GM12878 (cell line): ENCODE measurements at regions not wholly inside any gene's neighbourhood (a gene's known extent, or its start where the extent isn't known, plus 50 kb on each side); places are given as distances from the start of the nearest gene placed in this dataset.
A peak's percentile ranks its signal among the peaks of the same experiment; 100 is the strongest.

Experiments used
- ATAC-seq: fragments of 200-7000 bp; cut with Tn5 transposase; 3 replicates; pipeline ENCODE4 v1.9.1; 2020; ENCODE audit warnings: mild to moderate bottlenecking, moderate library complexity
- BruUV-seq: library from RNA; stranded (reverse); fragments of 400-500 nt; replicated peaks from 2 replicates; lab custom pipeline; 2021; lab: Mats Ljungman, UMichigan
- CTCF ChIA-PET: fragments of 300-600 bp; sonication (Branson Sonifier 250); formaldehyde crosslinking; extraction: SDS; loops from one replicate; lab custom pipeline; 2021; ENCODE audit warnings: inconsistent platforms; lab: Yijun Ruan, JAX
- POLR2A ChIA-PET: fragments of 350-600 bp; formaldehyde crosslinking; extraction: SDS; loops from one replicate; lab custom pipeline; 2021; ENCODE audit warnings: inconsistent platforms; lab: Charles Lee
- RAD21 ChIA-PET: fragments of 300-600 bp; sonication (Branson Sonifier 250); formaldehyde crosslinking; loops from one replicate; lab custom pipeline; 2023; ENCODE audit warnings: antibody characterized with exemption; ENCODE audit not compliant: unreplicated experiment; lab: Charles Lee
- SMC1A ChIA-PET: fragments of 300-600 bp; sonication (Branson Sonifier 250); formaldehyde crosslinking; loops from one replicate; lab custom pipeline; 2023; ENCODE audit not compliant: unreplicated experiment, uncharacterized antibody; lab: Charles Lee
- DNase-seq: peaks from one replicate; pipeline ENCODE4 v3.0.0-alpha.2; 2011; ENCODE audit warnings: low read depth, low spot score
- FAIRE-seq: peaks from 3 replicates; lab custom pipeline; 2011; peaks lifted over from hg19 to GRCh38; lab: Jason Lieb, UNC
- H2AFZ ChIP-seq: 2 replicates; pipeline ENCODE4 v1.6.0; 2011; ENCODE audit warnings: low read depth, low read length, control low read depth; ENCODE audit not compliant: control insufficient read depth
- H3K27ac ChIP-seq: 2 replicates; pipeline ENCODE4 v1.5.1; 2011; ENCODE audit warnings: control low read depth; ENCODE audit not compliant: control insufficient read depth, insufficient read depth
- H3K27me3 ChIP-seq, 2 experiments: replicated peaks in 1 of 2; 2 replicates each; pipeline versions ENCODE4 v1.6.0 to v1.6.1; 2011; ENCODE audit warnings: low read length in 1 of 2; ENCODE audit not compliant: control insufficient read depth in 2 of 2, insufficient read depth in 2 of 2
- H3K36me3 ChIP-seq, 2 experiments: 2 replicates each; pipeline ENCODE4 v1.5.1; 2011; ENCODE audit warnings: low read length in 1 of 2; ENCODE audit not compliant: control insufficient read depth in 2 of 2, insufficient read depth in 2 of 2
- H3K4me1 ChIP-seq: 2 replicates; pipeline ENCODE4 v1.6.1; 2011; ENCODE audit warnings: mild to moderate bottlenecking, low read length, moderate library complexity, mixed read lengths; ENCODE audit not compliant: control insufficient read depth, insufficient read depth
- H3K4me2 ChIP-seq: 2 replicates; pipeline ENCODE4 v1.6.0; 2011; ENCODE audit warnings: control low read depth; ENCODE audit not compliant: control insufficient read depth, insufficient read depth
- H3K4me3 ChIP-seq: fragments of 200-600 bp; sonication (generic); 2 replicates; pipeline ENCODE4 v1.5.1; 2016
- H3K79me2 ChIP-seq: 2 replicates; pipeline ENCODE4 v1.6.0; 2011; ENCODE audit warnings: low read length; ENCODE audit not compliant: control insufficient read depth, insufficient read depth
- H3K9ac ChIP-seq: 2 replicates; pipeline ENCODE4 v1.8.0; 2011; ENCODE audit warnings: low read length, control low read depth, mixed read lengths; ENCODE audit not compliant: control insufficient read depth, insufficient read depth
- H3K9me3 ChIP-seq: replicated peaks from 3 replicates; pipeline ENCODE4 v1.5.1; 2011; ENCODE audit warnings: mild to moderate bottlenecking, low read length; ENCODE audit not compliant: control insufficient read depth, insufficient read depth
- H4K20me1 ChIP-seq: 2 replicates; pipeline ENCODE4 v1.6.0; 2011; ENCODE audit not compliant: control insufficient read depth, insufficient read depth
- BCL11A ChIP-seq: IDR thresholded peaks from 2 replicates; pipeline ENCODE4 v1.6.1; 2011; ENCODE audit warnings: low read depth, low read length
- JUNB ChIP-seq: IDR thresholded peaks from 2 replicates; pipeline ENCODE4 v1.6.1; 2016; ENCODE audit warnings: antibody characterized with exemption, mild to moderate bottlenecking
- MEF2A ChIP-seq: IDR thresholded peaks from 2 replicates; pipeline ENCODE4 v1.6.1; 2011; ENCODE audit warnings: low read depth, mild to moderate bottlenecking, low read length, moderate library complexity; ENCODE audit not compliant: insufficient read depth
- RFX5 ChIP-seq: IDR thresholded peaks from 2 replicates; pipeline ENCODE4 v1.6.1; 2011; ENCODE audit warnings: low read depth, low read length, improper control_type of control experiment
- RUNX3 ChIP-seq: IDR thresholded peaks from 2 replicates; pipeline ENCODE4 v1.6.1; 2012; ENCODE audit warnings: low read length, inconsistent platforms
- WGBS: methylation state at CpG from one replicate; pipeline ENCODE4 v1.1.6; 2016; ENCODE audit warnings: low lambda C conversion rate; ENCODE audit not compliant: insufficient replicate concordance, insufficient coverage; ENCODE audit errors: missing lambda C conversion rate; 5-methylcytosine and 5-hydroxymethylcytosine counted together
- in situ Hi-C: fragments of 300-500 bp; cut with MboI; formaldehyde crosslinking; loops from 9 replicates; pipeline ENCODE4 v1.14.3; 2018; ENCODE audit warnings: mixed read lengths
- intact Hi-C: fragments of 100-400 bp; cut with micrococcal nuclease; formaldehyde crosslinking; loops from one replicate; pipeline ENCODE4 v1.14.2; 2022; ENCODE audit not compliant: unreplicated experiment
- TF ChIP-seq, protein P1 (sequence below): fragments of 450-650 bp; IDR thresholded peaks from 2 replicates; pipeline ENCODE4 v1.6.1; 2016; ENCODE audit warnings: mild to moderate bottlenecking
- TF ChIP-seq, protein P2 (sequence below): IDR thresholded peaks from 2 replicates; pipeline ENCODE4 v1.6.1; 2012; ENCODE audit warnings: improper control_type of control experiment, low read depth, low read length; ENCODE audit not compliant: insufficient replicate concordance

DNA sequence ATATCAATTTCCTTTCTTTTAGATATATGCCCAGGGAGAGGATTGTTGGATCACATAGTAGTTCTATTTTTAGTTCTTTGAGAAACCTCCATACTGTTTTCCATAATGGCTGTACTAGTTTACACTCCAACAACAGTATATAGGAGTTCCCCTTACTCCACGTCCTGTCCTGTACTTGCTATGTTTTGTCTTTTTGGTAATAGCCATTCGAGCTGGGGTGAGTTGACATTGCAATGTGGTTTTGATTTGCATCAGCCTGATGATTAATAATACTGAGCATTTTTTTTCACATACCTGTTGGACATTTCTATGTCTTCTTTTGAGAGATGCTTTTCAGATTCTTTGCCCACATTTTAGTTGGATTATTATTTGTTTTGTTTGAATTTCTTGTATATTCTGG is 445.9 kb downstream of the NTRK2 start:
- CTCF ChIA-PET, result no interaction called here
- in situ Hi-C loops, result no loop called here
- WGBS, result 0% methylated on average over 2 of the region's 2 CpGs
- H3K36me3 ChIP-seq, result no peaks in the 10 kb centered on the region
- H2AFZ ChIP-seq, result no peak overlapping the region
- H3K4me2 ChIP-seq, result no peak overlapping the region
- H4K20me1 ChIP-seq, result no peaks in the 10 kb centered on the region
- intact Hi-C loops, result no loop called here
- DNase-seq (no peak), ATAC-seq (peak; percentile 71), FAIRE-seq (no peak)
- no peak for TF ChIP-seq MEF2A
- peak; percentile 44; the same call in 1 of the 2 replicates for TF ChIP-seq JUNB
- TF ChIP-seq, protein P1, sequence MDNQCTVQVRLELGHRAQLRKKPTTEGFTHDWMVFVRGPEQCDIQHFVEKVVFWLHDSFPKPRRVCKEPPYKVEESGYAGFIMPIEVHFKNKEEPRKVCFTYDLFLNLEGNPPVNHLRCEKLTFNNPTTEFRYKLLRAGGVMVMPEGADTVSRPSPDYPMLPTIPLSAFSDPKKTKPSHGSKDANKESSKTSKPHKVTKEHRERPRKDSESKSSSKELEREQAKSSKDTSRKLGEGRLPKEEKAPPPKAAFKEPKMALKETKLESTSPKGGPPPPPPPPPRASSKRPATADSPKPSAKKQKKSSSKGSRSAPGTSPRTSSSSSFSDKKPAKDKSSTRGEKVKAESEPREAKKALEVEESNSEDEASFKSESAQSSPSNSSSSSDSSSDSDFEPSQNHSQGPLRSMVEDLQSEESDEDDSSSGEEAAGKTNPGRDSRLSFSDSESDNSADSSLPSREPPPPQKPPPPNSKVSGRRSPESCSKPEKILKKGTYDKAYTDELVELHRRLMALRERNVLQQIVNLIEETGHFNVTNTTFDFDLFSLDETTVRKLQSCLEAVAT, result no peak
- TF ChIP-seq BCL11A, result no peak
- TF ChIP-seq, protein P2, sequence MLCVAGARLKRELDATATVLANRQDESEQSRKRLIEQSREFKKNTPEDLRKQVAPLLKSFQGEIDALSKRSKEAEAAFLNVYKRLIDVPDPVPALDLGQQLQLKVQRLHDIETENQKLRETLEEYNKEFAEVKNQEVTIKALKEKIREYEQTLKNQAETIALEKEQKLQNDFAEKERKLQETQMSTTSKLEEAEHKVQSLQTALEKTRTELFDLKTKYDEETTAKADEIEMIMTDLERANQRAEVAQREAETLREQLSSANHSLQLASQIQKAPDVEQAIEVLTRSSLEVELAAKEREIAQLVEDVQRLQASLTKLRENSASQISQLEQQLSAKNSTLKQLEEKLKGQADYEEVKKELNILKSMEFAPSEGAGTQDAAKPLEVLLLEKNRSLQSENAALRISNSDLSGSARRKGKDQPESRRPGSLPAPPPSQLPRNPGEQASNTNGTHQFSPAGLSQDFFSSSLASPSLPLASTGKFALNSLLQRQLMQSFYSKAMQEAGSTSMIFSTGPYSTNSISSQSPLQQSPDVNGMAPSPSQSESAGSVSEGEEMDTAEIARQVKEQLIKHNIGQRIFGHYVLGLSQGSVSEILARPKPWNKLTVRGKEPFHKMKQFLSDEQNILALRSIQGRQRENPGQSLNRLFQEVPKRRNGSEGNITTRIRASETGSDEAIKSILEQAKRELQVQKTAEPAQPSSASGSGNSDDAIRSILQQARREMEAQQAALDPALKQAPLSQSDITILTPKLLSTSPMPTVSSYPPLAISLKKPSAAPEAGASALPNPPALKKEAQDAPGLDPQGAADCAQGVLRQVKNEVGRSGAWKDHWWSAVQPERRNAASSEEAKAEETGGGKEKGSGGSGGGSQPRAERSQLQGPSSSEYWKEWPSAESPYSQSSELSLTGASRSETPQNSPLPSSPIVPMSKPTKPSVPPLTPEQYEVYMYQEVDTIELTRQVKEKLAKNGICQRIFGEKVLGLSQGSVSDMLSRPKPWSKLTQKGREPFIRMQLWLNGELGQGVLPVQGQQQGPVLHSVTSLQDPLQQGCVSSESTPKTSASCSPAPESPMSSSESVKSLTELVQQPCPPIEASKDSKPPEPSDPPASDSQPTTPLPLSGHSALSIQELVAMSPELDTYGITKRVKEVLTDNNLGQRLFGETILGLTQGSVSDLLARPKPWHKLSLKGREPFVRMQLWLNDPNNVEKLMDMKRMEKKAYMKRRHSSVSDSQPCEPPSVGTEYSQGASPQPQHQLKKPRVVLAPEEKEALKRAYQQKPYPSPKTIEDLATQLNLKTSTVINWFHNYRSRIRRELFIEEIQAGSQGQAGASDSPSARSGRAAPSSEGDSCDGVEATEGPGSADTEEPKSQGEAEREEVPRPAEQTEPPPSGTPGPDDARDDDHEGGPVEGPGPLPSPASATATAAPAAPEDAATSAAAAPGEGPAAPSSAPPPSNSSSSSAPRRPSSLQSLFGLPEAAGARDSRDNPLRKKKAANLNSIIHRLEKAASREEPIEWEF, result no peak
- TF ChIP-seq RFX5, result no peak
- TF ChIP-seq RUNX3, result peak; percentile 58; the same call in 1 of the 2 replicates
- RAD21 ChIA-PET, result interaction anchor here (1.1 kb wide), 1 partner anchor 171 kb away, joined by 3 read pairs; no protein-coding TSS in a partner anchor
- SMC1A ChIA-PET, result no interaction called here
- no peaks in the 10 kb centered on the region for H3K9me3 ChIP-seq
- H3K27me3 ChIP-seq, result no peaks in the 10 kb centered on the region
- H3K27ac ChIP-seq, result no peak overlapping the region
- H3K9ac ChIP-seq, result no peak overlapping the region
- no peaks in the 10 kb centered on the region for H3K79me2 ChIP-seq
- POLR2A ChIA-PET, result no interaction called here
- BruUV-seq, result no TSS peak
- H3K4me3 ChIP-seq, result no peak overlapping the region
- no peaks in the 10 kb centered on the region for H3K4me1 ChIP-seq
